Stimulated activated CD8-positive, alpha-beta memory T cell treated with anti-CD3 and anti-CD28 coated beads, Interleukin-12 subunit alpha, Interleukin-12 subunit beta, amount 100 ng/mL, for 1 hour (primary cell): ENCODE measurements at regions not wholly inside any gene's neighbourhood (a gene's known extent, or its start where the extent isn't known, plus 50 kb on each side); places are given as distances from the start of the nearest gene placed in this dataset.
A peak's percentile ranks its signal among the peaks of the same experiment; 100 is the strongest.

ENCODE experiments used
- DNase-seq: peaks from one replicate; pipeline ENCODE4 v3.0.0-alpha.2; 2020; ENCODE audit warnings: low read depth

DNA sequence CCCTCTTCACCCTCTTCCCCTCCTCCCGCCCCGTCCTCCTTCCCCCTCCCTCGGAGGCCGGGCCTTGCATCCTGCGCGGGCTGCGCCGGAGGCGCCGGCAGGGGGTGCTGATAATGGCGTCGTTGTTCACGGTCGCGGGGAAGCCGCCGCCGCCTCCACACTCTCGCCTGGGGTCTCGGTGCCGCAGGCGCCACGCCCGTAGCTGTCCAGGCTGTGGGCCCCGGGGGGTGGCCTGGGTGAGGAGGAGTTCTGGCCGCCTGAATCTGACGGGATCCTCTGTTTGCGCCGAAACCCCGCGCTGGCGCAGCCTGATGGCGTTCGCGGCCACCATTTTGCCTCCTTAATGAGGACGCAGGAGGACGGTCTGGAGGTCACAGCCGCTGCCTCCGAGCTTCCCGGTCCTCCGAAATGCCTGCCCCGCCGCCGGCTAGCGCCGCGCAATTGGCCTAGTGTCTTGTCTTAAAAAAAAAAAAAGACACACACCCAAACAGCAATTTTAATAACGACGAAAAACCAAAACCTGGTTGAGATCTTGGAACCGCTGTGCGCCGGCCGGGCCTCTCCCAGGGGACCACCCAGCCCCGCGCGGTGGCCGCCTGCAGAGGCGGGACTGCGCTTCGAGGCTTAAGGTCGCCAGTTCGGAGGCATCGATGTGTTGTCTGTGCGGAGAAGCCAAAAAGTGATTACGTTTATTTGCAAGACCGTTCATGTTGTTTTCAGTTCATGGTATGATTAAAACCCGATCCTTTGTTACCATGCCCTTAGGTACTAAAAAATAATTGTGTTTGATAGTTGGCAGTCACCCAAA is 106.6 kb upstream of the HNRNPU start:
- peak; percentile 82 for DNase-seq

DNA sequence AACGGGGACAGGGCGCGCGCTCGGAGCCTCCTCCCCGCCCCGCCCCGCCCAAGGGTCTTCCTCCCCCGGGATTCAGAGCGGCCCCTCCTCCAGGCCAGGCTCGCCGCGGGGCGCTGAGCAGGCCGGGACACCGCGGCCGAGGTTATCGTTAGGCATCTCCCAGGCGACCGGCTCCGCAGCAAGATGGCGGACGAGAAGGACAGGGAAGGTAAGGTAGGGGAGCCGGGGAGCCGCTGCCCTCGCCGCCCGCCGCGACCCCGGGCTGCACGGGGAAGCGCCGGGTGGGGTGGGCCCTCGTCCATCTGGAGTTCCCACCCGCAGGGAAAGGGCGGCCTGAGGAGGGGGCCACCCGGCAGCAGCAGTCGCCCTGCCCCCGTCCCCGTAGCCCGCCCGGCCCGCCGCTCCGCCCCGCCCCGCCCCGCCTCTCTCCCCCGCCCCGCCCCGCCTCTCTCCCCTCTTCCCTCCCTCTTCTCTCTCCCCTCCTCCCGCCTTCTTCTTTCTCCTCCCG is 105.9 kb upstream of the HNRNPU start:
- DNase-seq = peak; percentile 33

DNA sequence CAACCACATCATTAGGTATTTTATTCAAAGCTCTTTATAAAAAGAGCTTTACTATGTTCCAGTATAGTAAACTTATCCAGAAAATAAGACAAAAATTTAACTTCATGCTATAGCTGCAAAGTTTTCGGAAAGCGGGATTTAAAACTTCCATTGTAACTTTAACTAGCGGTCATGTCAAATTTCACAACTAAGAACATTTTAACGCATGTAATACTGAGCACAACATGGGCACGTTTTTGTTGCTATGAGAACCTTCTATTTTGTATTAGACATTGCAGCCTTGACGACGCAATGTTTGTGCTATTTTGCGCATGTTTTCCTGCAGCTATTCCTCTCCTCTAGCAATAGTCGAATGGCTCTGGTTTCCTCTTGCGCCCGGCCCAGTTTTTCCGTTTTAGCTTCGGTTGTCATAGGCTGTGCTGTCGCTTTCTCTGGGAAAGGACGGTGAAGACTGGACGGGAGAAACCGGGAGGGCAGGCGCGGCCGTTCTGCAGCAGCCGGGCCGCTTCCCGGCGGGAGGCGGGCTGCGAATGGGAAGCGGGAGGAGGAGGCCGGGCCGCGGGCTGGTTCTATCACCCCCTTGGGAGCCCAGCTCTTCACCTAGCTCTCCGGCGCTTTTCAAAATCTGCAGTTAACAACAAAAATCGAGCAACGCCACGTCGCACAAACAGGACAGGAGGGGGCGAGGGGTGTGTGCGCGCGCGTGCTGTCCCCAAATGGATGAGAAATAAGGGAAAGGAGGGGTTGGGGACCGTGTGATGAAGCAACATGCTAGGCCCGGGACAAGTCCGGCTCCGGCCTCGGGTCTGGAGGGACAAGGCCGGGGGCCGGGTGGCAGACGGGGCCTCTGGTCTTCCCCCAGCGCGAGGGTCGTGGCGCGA is 105.3 kb upstream of the HNRNPU start:
- DNase-seq = peak; percentile 48

DNA sequence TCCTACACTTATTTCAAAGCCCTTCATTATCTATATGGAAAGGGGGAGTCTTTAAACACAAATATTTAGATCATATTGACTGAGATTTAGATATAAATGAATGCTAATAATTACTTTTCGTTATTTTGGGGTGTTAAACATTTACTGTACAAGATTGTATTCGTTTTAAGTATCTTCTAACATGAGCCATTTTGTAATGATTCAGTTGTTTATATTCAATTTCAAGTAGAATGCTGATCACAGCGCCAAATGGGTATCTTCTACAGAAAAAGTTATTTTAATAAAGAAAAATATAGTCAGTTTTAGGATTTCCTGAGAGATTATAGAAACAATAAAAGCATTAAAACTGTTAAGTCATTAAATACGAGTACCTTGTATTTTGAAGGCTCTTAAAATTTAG is 104.5 kb upstream of the HNRNPU start:
- DNase-seq = no peak

DNA sequence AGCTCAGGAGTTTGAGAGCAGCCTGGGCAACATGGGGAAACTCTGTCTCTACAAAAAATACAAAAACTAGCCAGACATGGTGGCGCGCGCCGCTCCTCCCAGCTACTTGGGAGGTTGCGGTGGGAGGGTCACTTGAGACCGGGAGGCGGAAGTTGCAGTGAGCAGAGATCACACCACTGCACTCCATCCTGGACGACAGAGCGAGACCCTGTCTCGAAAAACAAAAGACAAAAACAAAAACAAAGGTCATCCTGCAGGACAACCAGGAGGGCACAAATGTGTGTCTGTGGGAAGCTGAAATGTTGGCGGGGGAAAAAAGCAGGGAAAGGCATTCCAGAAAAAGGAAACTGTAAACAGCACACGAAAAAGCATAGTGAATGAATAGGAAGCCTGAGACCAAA is 104.1 kb upstream of the HNRNPU start:
- DNase-seq = no peak

DNA sequence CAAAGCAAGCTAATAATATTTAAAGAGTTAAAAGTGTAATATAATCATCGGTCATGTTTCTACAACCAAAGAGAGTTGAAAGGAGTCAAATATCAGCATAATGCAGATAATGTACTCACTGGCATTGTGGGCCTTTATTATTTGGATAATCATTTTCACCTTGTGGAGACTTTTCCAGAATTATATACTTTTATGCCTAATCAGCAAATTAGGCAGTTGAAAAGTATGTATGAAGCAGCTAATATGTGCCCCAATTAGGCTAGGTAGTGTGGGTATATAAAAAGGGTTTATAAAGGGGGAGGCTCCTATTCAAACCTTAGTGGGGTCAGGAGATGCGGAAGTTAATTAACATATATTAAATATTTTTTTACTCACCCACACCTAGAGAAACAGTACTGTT is 102.8 kb upstream of the HNRNPU start:
- DNase-seq = no peak

DNA sequence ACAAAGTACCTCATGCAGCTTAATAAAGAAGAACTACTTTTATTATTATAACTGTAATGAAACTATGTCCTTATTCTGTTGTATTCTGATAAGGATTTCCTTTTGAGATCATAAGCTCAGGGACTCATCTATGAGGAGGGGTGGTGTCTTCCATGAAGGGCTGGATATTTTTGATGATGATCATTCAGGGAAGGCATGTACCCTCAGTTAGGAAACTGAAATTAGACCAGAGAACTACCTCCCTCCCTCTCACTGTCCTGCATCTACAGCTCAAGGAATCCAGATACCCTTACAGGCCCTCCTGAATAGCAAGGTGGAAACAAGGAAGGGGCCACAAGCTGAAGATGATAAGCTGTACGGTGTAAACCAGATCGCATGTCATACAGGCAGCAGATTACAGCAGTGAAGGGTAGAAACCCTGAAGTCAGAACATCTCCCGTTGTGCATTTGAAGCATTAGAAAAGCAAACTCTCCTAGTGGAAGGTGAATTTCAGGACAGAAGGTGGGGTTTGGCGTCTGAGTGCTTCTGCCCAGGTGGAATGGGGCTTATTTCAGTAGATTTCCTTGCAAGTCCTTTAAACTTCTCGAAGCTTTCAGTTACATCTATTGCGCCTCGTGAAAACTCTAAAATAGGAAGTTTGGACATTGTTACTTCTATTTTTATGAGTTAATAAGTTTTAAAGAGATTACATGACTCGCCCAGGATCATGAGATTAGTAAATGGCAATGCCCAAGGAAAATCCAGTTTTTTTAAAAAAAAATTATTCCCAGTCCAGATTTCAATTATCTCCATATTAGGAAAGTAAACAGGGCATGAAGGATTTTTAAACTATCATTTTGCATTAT is 101.1 kb upstream of the HNRNPU start:
- DNase-seq = no peak

DNA sequence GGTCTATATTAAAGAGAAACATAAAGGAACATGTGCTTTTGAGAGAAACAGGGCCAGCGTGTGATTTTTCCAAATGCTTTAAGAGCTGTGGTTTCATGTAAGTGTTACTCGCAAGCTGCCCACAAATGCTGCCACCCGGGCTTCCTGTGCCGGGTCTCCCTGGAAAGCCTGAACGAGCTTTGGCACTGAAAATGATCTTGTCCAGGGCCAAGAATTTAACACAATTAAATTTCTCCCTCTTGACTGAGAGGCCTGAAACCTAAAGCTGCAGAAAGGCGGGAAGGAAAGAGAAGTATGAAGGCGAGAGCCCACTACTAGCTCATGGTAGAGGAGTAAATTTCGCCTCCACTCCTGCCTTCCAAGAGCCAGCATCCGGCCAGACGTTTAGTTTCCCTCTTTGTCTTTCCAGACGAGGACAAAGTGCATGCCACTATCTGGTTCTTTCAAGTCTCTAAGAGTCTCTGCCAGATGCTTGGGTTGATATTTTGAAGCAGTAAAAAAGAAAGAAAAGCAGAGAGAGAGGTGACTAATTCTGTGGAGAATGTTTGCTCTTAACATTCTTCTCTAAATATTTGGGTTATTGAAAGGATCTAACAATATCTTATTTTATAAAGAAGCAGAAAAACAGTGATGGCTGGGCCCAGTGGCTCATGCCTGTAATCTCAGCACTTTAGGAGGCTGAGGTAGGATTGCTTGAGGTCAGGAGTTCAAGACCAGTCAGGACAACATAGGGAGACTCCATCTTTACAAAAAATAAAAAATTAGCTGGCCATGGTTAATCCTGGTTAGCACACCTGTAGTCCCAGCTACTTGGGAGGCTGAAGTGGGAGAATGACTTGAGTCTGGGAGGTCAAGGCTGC is 100.0 kb upstream of the HNRNPU start:
- DNase-seq = no peak

DNA sequence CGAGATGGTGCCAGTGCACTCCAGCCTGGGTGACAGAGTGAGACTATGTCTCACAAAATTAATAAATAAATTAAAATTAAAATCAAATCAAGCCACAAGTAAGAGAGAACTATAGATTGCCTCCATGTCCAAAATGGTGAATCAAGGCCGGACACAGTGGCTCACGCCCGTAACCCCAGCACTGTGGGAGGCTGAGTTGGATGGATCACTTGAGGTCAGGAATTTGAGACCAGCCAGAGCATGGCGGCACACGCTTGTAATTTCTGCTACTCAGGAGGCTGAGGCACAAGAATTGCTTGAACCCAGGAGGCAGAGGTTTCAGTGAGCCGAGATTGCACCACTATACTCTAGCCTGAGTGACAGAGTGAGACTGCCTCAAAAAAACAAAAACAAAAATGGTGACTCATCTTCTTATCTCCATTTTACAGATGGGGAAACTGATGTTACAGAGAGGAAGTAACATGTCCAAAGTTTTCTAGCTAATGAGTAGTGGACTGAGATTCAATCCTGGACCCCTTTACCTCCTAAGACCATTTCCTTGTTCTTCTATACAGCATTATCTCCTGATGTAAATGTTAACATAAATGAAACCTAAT is 99.0 kb upstream of the HNRNPU start:
- no peak for DNase-seq

DNA sequence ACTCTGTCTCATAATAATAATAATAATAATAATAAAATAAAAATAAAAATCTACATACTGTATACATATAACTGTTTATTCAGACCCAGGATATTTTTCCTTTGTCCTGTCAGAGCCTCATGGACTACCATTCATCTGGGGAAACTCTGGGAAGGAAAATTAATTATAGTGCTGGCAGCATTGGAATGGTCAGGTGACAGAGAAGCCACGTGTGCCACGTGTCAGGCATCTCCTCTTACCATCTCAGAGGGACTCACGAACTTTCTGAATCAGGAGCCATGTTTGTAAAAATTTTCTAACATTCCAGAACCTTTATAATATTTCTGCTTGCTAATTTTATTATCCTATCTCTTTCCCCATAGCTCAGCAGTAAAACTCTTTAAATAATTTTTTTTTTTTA is 97.8 kb upstream of the HNRNPU start:
- no peak for DNase-seq

DNA sequence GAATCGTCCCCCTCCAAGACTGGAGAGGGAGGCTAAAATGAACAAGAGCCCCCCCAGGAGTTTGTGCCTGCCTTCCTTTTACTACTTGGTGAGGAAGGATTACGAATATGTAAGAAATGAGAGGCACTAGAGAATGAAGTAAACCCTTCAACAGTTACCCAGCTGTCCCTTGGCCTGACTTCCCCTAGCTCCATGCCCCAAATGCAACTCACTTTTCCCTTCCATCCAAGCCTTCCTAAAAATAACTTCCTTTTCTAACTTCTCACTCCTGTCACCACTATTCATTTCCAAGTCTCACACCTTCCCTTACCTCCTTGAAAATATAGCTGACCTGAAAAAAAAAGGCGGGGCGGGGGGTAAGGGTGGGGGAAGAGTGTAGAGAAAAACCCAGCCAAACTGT is 96.6 kb upstream of the HNRNPU start:
- no peak for DNase-seq

DNA sequence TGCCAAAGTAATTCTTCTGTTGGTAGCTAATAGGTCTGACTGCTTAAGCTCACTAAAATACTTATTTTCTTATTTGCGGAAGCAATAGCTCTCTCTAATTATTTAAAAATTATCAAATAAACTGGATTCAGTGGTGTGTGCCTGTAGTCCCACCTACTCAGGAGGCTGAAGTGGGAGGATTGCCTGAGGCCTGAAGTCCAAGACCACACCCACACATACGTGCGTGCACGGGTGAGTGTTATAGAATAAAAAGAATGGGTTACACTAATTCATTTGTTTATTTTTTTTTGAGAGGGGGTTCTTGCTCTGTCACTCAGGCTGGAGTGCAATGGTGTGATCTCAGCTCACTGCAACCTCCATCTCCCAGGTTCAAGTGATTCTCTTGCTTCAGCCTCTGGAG is 94.2 kb upstream of the HNRNPU start:
- no peak for DNase-seq

DNA sequence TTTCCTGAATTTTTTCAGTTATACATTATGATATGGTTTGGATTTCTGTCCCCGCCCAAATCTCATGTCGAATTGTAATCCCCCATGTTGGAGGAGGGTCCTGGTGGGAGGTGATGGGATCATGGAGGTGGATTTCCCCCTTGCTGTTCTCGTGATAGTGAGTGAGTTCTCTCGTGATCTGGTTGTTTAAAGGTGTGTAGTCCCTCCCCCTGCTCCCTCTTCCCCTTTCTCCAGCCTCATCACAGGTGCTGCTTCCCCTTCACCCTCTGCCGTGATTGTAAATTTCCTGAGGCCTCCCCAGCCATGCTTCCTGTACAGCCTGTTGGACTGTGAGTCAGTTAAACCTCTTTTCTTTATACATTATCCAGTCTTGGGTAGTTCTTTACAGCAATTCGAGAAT is 93.2 kb upstream of the HNRNPU start:
- no peak for DNase-seq

DNA sequence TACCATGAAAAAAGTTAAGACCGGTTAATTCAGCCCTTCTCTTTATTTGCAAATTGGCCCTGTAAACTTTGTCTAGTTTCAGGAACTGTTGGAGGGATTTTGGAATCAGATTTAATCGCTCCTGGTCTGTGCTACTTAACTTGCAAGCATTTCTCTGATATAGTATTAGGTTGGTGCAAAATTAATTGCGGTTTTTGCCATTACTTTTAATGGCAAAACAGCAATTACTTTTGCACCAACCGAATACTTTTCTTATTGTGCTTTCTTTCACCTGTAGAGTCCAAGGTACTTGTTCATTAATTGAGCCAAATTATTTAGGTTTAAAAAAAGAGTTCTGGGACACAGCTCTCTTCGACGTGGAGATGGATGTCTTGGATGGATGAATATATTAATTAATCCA is 92.8 kb upstream of the HNRNPU start:
- no peak for DNase-seq

DNA sequence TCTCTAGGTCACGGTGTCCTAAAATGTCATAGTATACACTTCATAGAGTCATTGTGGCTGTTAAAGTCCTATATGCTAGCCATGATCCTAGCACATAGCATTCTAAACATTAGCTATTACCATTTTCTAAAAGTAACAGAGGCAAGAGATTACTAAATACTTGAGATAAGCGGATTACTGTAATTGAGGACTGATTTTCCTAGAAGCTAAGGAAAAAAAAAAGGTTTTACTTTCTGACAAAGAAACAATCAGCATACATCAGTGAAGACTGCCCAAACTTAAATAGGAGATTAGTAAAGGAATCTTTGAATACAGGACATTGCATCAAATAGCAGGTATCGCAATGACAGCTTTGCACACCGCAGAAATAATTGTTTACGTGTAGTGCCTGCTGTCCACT is 91.3 kb upstream of the HNRNPU start:
- no peak for DNase-seq

DNA sequence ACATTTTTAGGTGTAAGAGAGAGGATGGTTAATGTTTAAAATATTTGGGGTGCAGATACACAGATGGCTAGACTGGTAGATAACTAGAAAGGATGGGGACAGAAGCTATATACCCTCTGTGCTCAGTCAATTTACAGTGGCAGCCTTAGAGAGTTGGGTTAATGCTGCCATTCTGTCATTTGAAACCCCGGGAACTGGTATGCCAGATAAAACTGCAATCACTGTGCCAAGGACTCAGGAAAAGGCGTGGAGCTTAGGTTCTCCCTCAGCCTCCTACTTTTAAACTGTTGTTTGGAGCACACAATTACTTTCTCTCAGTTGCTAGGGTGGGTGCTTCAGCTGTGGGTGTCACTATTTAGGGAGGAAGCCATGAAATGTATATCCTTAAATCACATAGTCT is 90.0 kb upstream of the HNRNPU start:
- no peak for DNase-seq

DNA sequence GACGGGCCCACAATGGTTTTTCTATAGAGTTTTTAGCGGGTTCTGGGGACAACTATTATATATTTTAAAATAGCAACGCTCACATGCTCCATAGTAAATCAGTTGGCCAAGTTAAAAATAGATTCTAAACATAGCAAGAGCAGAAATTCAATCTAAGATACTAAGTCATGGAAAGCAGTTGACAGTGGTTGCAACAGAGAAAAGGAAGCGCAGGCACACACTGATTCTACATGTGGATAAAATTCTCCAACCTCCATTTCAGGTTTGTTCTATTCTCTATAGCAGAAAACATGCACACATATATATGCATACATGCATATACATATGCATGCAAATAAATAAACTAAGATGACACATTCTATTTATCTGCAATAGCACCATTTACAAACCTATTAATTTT is 89.6 kb upstream of the HNRNPU start:
- no peak for DNase-seq

DNA sequence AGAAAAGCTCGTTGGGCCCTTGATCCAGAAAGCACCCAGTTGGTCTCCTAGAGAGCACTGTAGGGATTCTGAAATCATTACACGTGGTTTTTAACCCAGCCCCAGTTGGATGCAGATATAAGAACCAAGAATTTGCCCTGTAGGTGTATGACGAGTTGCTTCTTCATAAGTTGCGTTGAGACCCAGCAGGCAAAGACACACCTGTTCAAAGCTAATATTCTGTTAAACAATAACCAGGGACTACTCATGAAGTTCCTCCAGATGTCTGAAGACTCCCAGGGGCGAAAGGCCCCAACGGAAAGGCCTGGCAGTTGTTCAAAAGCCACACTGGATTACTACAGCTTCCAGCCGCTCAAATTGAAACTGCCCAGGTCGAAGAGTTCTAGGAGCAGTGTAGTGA is 88.6 kb upstream of the HNRNPU start:
- DNase-seq = no peak

DNA sequence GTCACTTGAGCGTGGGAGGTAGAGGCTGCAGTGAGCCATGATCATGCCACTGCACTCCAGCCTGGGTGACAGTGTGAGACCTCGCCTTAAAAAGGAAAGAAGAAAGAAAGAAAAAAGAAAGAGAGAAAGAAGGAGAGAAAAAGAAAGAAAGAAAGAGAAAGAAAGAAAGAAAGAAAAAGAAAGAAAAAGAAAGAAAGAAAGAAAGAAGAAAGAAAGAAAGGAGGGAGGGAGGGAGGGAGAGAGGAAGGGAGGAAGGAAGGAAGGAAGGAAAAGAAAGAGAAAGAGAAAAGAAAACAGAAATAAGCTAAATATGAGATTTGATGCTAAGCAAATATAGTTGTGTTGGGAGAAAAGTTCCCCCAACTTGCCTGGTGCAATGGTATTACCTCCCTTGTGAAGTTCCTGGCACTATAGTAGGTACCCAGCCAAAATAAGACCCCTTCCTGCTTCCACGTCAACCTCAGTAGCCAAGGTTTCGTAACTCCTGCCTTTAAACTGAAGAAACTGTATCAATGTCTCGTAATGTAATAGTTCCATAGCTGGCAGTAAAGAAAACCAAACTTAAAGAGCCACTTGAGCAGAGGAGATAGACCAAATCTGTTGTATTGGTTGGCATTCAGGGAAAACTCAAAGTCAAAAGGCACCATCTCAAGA is 88.1 kb upstream of the HNRNPU start:
- DNase-seq = no peak

DNA sequence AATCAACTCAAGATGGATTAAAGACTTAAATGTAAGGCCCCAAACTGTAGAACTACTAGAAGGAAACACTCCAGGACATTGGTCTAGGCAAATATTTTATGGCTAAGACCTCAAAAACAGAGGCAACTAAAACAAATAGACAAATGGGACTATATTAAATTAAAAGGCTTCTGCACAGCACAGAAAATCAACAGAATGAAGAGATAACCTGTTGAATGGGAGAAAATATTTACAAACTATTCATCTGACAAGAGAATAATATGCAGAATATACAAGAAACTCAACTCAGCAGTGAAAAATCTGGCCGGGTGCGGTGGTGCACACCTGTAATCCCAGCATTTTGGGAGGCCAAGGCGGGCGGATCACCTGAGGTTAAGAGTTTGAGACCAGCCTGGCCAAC is 84.1 kb upstream of the HNRNPU start:
- DNase-seq = no peak
